Liver (tissue), 8 donors: ENCODE measurements at regions not wholly inside any gene's neighbourhood (a gene's known extent, or its start where the extent isn't known, plus 50 kb on each side); places are given as distances from the start of the nearest gene placed in this dataset.

ENCODE experiments used
- DNase-seq: peaks from one replicate; pipeline ENCODE4 v3.0.0-alpha.2; 2017; ENCODE audit warnings: low spot score
- H3K27ac ChIP-seq, 2 donors: one replicate each; pipeline ENCODE4 v1.7.0; 2013; ENCODE audit warnings: inconsistent platforms in 2 of 2, low read length in 2 of 2, control low read depth in 1 of 2, low read depth in 1 of 2, mild to moderate bottlenecking in 1 of 2
- H3K27me3 ChIP-seq, 4 donors: one replicate each; pipeline versions ENCODE4 v1.6.1 to v1.7.0; 2013; ENCODE audit warnings: low read length in 3 of 4, inconsistent platforms in 1 of 4, mild to moderate bottlenecking in 1 of 4, moderate library complexity in 1 of 4; ENCODE audit not compliant: control insufficient read depth in 4 of 4, insufficient read depth in 4 of 4
- H3K36me3 ChIP-seq, 4 donors: one replicate each; pipeline versions ENCODE4 v1.6.1 to v1.7.0; 2013; ENCODE audit warnings: low read length in 3 of 4, mild to moderate bottlenecking in 3 of 4, low read depth in 1 of 4, moderate library complexity in 1 of 4; ENCODE audit not compliant: control insufficient read depth in 4 of 4, insufficient read depth in 3 of 4
- H3K4me1 ChIP-seq, 4 donors: one replicate each; pipeline versions ENCODE4 v1.6.1 to v1.7.0; 2013; ENCODE audit warnings: low read length in 3 of 4, mild to moderate bottlenecking in 3 of 4, moderate library complexity in 1 of 4; ENCODE audit not compliant: control insufficient read depth in 4 of 4, insufficient read depth in 4 of 4
- H3K4me3 ChIP-seq, 3 donors: one replicate each; pipeline versions ENCODE4 v1.6.1 to v1.7.0; 2013; ENCODE audit warnings: low read length in 3 of 3, control low read depth in 1 of 3, low read depth in 1 of 3, mild to moderate bottlenecking in 1 of 3
- H3K9ac ChIP-seq, 2 donors: one replicate each; pipeline ENCODE4 v1.7.0; 2013; ENCODE audit warnings: low read length in 2 of 2, mild to moderate bottlenecking in 2 of 2, moderate library complexity in 2 of 2, control low read depth in 1 of 2, low read depth in 1 of 2
- H3K9me3 ChIP-seq, 4 donors: one replicate each; pipeline versions ENCODE4 v1.6.1 to v1.7.0; 2013; ENCODE audit warnings: low read length in 3 of 4; ENCODE audit not compliant: control insufficient read depth in 4 of 4
- ATF3 ChIP-seq: IDR thresholded peaks from 2 replicates; pipeline ENCODE4 v1.6.1; 2016; ENCODE audit warnings: antibody characterized with exemption
- EGR1 ChIP-seq, 2 donors: IDR thresholded peaks; 2 replicates each; pipeline ENCODE4 v1.6.1; 2016 to 2018; ENCODE audit warnings: antibody characterized with exemption in 2 of 2, low read depth in 2 of 2
- FOXA1 ChIP-seq: IDR thresholded peaks from 2 replicates; pipeline ENCODE4 v1.6.1; 2016; ENCODE audit warnings: antibody characterized with exemption
- FOXA2 ChIP-seq: IDR thresholded peaks from 2 replicates; pipeline ENCODE4 v1.6.1; 2016; ENCODE audit warnings: antibody characterized with exemption
- GABPA ChIP-seq, 2 donors: IDR thresholded peaks in 1 of 2; conservative IDR thresholded peaks in 1 of 2; 2 replicates each; pipeline ENCODE4 v1.6.1; 2016; ENCODE audit warnings: antibody characterized with exemption in 2 of 2, mild to moderate bottlenecking in 1 of 2, moderate library complexity in 1 of 2
- HNF4A ChIP-seq, 2 donors: conservative IDR thresholded peaks; 2 replicates each; pipeline ENCODE4 v1.6.1; 2016; ENCODE audit warnings: antibody characterized with exemption in 2 of 2, mild to moderate bottlenecking in 2 of 2
- HNF4G ChIP-seq: IDR thresholded peaks from 2 replicates; pipeline ENCODE4 v1.6.1; 2016; ENCODE audit warnings: antibody characterized with exemption
- JUND ChIP-seq, 2 donors: IDR thresholded peaks; 2 replicates each; pipeline ENCODE4 v1.6.1; 2016; ENCODE audit warnings: antibody characterized with exemption in 2 of 2
- NR2F2 ChIP-seq: IDR thresholded peaks from 2 replicates; pipeline ENCODE4 v1.6.1; 2016; ENCODE audit warnings: antibody characterized with exemption
- RAD21 ChIP-seq, 2 donors: IDR thresholded peaks; 2 replicates each; pipeline ENCODE4 v1.6.1; 2016; ENCODE audit warnings: antibody characterized with exemption in 2 of 2, mild to moderate bottlenecking in 2 of 2
- RXRA ChIP-seq, 2 donors: IDR thresholded peaks; 2 replicates each; pipeline ENCODE4 v1.6.1; 2017 to 2018; ENCODE audit warnings: antibody characterized with exemption in 2 of 2, mild to moderate bottlenecking in 1 of 2
- SP1 ChIP-seq: IDR thresholded peaks from 2 replicates; pipeline ENCODE4 v1.6.1; 2018; ENCODE audit warnings: antibody characterized with exemption, mild to moderate bottlenecking
- TAF1 ChIP-seq: conservative IDR thresholded peaks from 2 replicates; pipeline ENCODE4 v1.6.1; 2016; ENCODE audit warnings: antibody characterized with exemption, mild to moderate bottlenecking
- YY1 ChIP-seq: IDR thresholded peaks from 2 replicates; pipeline ENCODE4 v1.6.1; 2016; ENCODE audit warnings: antibody characterized with exemption, mild to moderate bottlenecking
- WGBS: extraction: QIAGEN DNeasy Blood & Tissue Kit; methylation state at CpG from one replicate; pipeline ENCODE4 v1.1.7; 2013; 5-methylcytosine and 5-hydroxymethylcytosine counted together
- TF ChIP-seq, protein P1 (sequence below): IDR thresholded peaks from 2 replicates; pipeline ENCODE4 v1.6.1; 2016; ENCODE audit warnings: antibody characterized with exemption
- TF ChIP-seq, protein P2 (sequence below): fragments of 150-350 bp; IDR thresholded peaks from 2 replicates; pipeline ENCODE4 v1.5.1; 2017; ENCODE audit warnings: improper control_type of control experiment, low read depth, low read length; ENCODE audit not compliant: missing input control
- TF ChIP-seq, protein P3 (sequence below): IDR thresholded peaks from 2 replicates; pipeline ENCODE4 v1.6.1; 2016; ENCODE audit warnings: antibody characterized with exemption, mild to moderate bottlenecking
- TF ChIP-seq, protein P4 (sequence below): IDR thresholded peaks from 2 replicates; pipeline ENCODE4 v1.6.1; 2016; ENCODE audit warnings: antibody characterized with exemption
- donor health status: healthy.
- donor health status: healthy.
- donor health status: healthy.
- donor health status: healthy.
- donor health status: healthy.

DNA sequence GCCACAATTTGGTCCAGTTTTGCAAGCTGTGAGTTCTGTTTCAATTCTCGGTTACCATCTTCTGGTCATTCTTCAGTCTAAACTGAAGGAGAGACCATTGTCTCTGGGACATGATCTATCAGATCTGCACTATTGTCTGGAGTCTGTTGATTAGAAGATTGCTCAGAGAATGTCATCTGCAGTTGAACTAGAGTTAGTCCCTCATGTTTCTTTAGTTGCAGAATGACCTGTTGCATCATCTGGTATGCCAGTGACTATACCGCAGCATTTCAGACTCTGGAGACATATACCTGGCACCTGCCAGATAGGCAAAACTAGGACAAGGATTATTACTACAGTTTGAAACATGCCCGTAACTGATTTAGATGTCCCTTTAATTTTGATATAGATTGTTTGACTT is 194.8 kb downstream of the LRRC70 start:
- Histone ChIP-seq H3K4me1 (no peaks in the 10 kb centered on the region), H3K27ac (no peak overlapping the region), H3K4me3 (no peak overlapping the region), H3K9me3 (no peaks in the 10 kb centered on the region), H3K9ac (no peak overlapping the region), H3K27me3 (no peaks in the 10 kb centered on the region), H3K36me3 (no peaks in the 10 kb centered on the region)
- no peak for DNase-seq
- 90% methylated on average over 3 of the region's 3 CpGs for WGBS
- TF ChIP-seq HNF4G (no peak), YY1 (no peak), EGR1 (IDR thresholded peaks at IDR 0.05; ENCODE audit: low read depth in 2 of 2) (no peak), RXRA (IDR thresholded peaks at IDR 0.05) (no peak), ATF3 (no peak), SP1 (no peak), RAD21 (IDR thresholded peaks at IDR 0.05) (no peak), NR2F2 (no peak), HNF4A (conservative IDR thresholded peaks at IDR 0.05) (no peak), GABPA (IDR thresholded peaks at IDR 0.05 in 1 of 2, conservative IDR thresholded peaks at IDR 0.05 in 1 of 2) (no peak), TAF1 (no peak), FOXA2 (no peak), FOXA1 (no peak)
- TF ChIP-seq, protein P1, sequence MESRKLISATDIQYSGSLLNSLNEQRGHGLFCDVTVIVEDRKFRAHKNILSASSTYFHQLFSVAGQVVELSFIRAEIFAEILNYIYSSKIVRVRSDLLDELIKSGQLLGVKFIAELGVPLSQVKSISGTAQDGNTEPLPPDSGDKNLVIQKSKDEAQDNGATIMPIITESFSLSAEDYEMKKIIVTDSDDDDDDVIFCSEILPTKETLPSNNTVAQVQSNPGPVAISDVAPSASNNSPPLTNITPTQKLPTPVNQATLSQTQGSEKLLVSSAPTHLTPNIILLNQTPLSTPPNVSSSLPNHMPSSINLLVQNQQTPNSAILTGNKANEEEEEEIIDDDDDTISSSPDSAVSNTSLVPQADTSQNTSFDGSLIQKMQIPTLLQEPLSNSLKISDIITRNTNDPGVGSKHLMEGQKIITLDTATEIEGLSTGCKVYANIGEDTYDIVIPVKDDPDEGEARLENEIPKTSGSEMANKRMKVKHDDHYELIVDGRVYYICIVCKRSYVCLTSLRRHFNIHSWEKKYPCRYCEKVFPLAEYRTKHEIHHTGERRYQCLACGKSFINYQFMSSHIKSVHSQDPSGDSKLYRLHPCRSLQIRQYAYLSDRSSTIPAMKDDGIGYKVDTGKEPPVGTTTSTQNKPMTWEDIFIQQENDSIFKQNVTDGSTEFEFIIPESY = no peak
- TF ChIP-seq, protein P2, sequence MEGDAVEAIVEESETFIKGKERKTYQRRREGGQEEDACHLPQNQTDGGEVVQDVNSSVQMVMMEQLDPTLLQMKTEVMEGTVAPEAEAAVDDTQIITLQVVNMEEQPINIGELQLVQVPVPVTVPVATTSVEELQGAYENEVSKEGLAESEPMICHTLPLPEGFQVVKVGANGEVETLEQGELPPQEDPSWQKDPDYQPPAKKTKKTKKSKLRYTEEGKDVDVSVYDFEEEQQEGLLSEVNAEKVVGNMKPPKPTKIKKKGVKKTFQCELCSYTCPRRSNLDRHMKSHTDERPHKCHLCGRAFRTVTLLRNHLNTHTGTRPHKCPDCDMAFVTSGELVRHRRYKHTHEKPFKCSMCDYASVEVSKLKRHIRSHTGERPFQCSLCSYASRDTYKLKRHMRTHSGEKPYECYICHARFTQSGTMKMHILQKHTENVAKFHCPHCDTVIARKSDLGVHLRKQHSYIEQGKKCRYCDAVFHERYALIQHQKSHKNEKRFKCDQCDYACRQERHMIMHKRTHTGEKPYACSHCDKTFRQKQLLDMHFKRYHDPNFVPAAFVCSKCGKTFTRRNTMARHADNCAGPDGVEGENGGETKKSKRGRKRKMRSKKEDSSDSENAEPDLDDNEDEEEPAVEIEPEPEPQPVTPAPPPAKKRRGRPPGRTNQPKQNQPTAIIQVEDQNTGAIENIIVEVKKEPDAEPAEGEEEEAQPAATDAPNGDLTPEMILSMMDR = no peak
- TF ChIP-seq, protein P3, sequence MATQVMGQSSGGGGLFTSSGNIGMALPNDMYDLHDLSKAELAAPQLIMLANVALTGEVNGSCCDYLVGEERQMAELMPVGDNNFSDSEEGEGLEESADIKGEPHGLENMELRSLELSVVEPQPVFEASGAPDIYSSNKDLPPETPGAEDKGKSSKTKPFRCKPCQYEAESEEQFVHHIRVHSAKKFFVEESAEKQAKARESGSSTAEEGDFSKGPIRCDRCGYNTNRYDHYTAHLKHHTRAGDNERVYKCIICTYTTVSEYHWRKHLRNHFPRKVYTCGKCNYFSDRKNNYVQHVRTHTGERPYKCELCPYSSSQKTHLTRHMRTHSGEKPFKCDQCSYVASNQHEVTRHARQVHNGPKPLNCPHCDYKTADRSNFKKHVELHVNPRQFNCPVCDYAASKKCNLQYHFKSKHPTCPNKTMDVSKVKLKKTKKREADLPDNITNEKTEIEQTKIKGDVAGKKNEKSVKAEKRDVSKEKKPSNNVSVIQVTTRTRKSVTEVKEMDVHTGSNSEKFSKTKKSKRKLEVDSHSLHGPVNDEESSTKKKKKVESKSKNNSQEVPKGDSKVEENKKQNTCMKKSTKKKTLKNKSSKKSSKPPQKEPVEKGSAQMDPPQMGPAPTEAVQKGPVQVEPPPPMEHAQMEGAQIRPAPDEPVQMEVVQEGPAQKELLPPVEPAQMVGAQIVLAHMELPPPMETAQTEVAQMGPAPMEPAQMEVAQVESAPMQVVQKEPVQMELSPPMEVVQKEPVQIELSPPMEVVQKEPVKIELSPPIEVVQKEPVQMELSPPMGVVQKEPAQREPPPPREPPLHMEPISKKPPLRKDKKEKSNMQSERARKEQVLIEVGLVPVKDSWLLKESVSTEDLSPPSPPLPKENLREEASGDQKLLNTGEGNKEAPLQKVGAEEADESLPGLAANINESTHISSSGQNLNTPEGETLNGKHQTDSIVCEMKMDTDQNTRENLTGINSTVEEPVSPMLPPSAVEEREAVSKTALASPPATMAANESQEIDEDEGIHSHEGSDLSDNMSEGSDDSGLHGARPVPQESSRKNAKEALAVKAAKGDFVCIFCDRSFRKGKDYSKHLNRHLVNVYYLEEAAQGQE = no peak

DNA sequence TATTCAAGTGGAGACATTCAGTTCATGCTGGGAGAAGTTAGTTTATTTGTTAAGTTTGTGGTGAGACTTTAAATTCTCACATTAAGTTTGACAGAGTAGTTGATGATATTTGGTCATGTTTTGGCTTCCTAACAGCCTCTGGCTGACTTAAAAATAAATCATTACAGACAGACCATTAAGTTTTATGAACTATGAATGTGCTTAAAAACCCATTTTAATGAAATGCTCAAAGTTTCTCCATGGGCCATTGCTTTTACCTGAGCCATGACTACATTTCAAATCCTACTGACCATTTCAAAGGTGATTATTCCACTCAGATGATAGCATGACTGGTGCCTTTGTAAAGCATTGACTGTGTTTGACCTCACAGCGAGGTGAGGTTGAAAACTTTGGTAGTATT is 192.7 kb downstream of the LRRC70 start:
- H3K4me3 ChIP-seq = no peak overlapping the region
- H3K27me3 ChIP-seq = no peaks in the 10 kb centered on the region
- WGBS = 88% methylated on average over 1 of the region's 1 CpG
- no peaks in the 10 kb centered on the region for H3K4me1 ChIP-seq
- H3K36me3 ChIP-seq = no peaks in the 10 kb centered on the region
- H3K27ac ChIP-seq = no peak overlapping the region
- H3K9ac ChIP-seq = no peak overlapping the region
- H3K9me3 ChIP-seq = no peaks in the 10 kb centered on the region
- DNase-seq = no peak
- TF ChIP-seq FOXA1 (no peak), JUND (IDR thresholded peaks at IDR 0.05) (no peak), YY1 (no peak), NR2F2 (no peak), HNF4G (no peak), HNF4A (conservative IDR thresholded peaks at IDR 0.05) (no peak)
- TF ChIP-seq, protein P3 = no peak
- TF ChIP-seq, protein P4, sequence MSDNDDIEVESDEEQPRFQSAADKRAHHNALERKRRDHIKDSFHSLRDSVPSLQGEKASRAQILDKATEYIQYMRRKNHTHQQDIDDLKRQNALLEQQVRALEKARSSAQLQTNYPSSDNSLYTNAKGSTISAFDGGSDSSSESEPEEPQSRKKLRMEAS = no peak
- TF ChIP-seq, protein P1 = no peak
